ENCODE measurements at regions not wholly inside any gene's neighbourhood (a gene's known extent, or its start where the extent isn't known, plus 50 kb on each side); places are given as distances from the start of the nearest gene placed in this dataset.

DNA sequence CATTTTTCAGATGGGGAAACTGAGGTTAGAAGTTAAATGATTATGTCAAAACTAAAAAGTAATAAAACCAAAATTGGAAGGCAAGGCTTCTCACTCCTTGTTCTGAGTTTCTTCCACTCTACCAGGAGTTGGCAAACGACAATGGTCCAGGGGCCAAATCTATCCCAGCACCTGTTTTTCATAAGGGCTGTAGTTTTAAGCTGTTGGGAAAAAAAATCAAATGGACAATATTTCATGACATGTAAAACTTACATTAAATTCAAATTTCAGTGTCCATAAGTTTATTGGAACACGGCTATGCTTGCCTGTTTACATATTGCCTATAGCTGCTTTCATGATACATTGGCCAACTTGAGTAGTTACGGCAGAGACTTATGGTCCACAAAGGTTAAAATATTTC lies 56.7 kb upstream of the TMCC3 start:
- no peaks in the 10 kb centered on the region for H3K36me3 ChIP-seq (ENCODE audit: control insufficient read depth in 2 of 2, extremely low read depth in 1 of 2, insufficient read depth in 2 of 2, low read length in 2 of 2)
- H2AFZ ChIP-seq (ENCODE audit: low read depth, low read length) = no peak overlapping the region
- H4K20me1 ChIP-seq (replicated peaks; ENCODE audit: control insufficient read depth, extremely low read depth, insufficient read depth, low read length) = no peaks in the 10 kb centered on the region
- BruUV-seq (replicated peaks) = no TSS peak
- H3K4me2 ChIP-seq (ENCODE audit: insufficient read depth, low read length) = no peak overlapping the region
- H3K27ac ChIP-seq (ENCODE audit: insufficient read depth, low read depth, low read length) = no peak overlapping the region
- ChIA-PET CTCF (interaction anchor here (1.6 kb wide), 1 partner anchor 18 kb away, joined by 5 read pairs; no protein-coding TSS in a partner anchor), POLR2A (no interaction called here)
- DNase-seq (ENCODE audit: low read depth, low spot score) (no peak), FAIRE-seq (no peak)
- H3K27me3 ChIP-seq (ENCODE audit: control insufficient read depth in 2 of 2, insufficient read depth in 2 of 2, low read length in 2 of 2) = no peaks in the 10 kb centered on the region
- H3K4me1 ChIP-seq (ENCODE audit: control insufficient read depth, extremely low read depth, insufficient read depth, low read length) = peaks cover 18% of the 10 kb centered on the region
- TF ChIP-seq, protein P1, sequence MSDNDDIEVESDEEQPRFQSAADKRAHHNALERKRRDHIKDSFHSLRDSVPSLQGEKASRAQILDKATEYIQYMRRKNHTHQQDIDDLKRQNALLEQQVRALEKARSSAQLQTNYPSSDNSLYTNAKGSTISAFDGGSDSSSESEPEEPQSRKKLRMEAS (IDR thresholded peaks at IDR 0.05; ENCODE audit: insufficient read depth, insufficient read length) = no peak
- TF ChIP-seq GATA2 (IDR thresholded peaks at IDR 0.05; ENCODE audit: insufficient read depth, insufficient read length, low read depth, low read length) (no peak), MYC (IDR thresholded peaks at IDR 0.05; ENCODE audit: low read depth, low read length) (no peak), FOS (IDR thresholded peaks at IDR 0.05; ENCODE audit: borderline replicate concordance, insufficient read depth, low read length) (no peak), POLR2A (IDR thresholded peaks at IDR 0.05; ENCODE audit: low read depth, low read length) (no peak), EZH2 (IDR thresholded peaks at IDR 0.05; ENCODE audit: borderline replicate concordance, low read depth, low read length, severe bottlenecking) (no peak), POLR2AphosphoS5 (IDR thresholded peaks at IDR 0.05; ENCODE audit: insufficient read depth, low read depth, low read length) (no peak), JUN (IDR thresholded peaks at IDR 0.05; ENCODE audit: borderline replicate concordance, insufficient read depth, insufficient read length, low read depth) (no peak)
- TF ChIP-seq, protein P2, sequence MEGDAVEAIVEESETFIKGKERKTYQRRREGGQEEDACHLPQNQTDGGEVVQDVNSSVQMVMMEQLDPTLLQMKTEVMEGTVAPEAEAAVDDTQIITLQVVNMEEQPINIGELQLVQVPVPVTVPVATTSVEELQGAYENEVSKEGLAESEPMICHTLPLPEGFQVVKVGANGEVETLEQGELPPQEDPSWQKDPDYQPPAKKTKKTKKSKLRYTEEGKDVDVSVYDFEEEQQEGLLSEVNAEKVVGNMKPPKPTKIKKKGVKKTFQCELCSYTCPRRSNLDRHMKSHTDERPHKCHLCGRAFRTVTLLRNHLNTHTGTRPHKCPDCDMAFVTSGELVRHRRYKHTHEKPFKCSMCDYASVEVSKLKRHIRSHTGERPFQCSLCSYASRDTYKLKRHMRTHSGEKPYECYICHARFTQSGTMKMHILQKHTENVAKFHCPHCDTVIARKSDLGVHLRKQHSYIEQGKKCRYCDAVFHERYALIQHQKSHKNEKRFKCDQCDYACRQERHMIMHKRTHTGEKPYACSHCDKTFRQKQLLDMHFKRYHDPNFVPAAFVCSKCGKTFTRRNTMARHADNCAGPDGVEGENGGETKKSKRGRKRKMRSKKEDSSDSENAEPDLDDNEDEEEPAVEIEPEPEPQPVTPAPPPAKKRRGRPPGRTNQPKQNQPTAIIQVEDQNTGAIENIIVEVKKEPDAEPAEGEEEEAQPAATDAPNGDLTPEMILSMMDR (IDR thresholded peaks at IDR 0.05; ENCODE audit: extremely low read depth in 1 of 2, insufficient read depth in 1 of 2, low read depth in 1 of 2, low read length in 2 of 2) = no peak
- no peak overlapping the region for H3K4me3 ChIP-seq (replicated peaks in 1 of 3; ENCODE audit: insufficient read depth in 1 of 3, low read depth in 1 of 3, low read length in 3 of 3)
- no peaks in the 10 kb centered on the region for H3K79me2 ChIP-seq (ENCODE audit: control insufficient read depth, insufficient read depth, low read length)
- H3K9me1 ChIP-seq (replicated peaks; ENCODE audit: control insufficient read depth, extremely low read depth, insufficient read depth, low read length) = no peaks in the 10 kb centered on the region
- H3K9ac ChIP-seq (replicated peaks; ENCODE audit: extremely low read depth, insufficient read depth, low read length) = no peak overlapping the region
- intact Hi-C loops (cut with micrococcal nuclease) = no loop called here
- dilution Hi-C loops (cut with MboI; ENCODE audit: extremely low pct_ligation_motif_present, low sequenced_read_pairs) = no loop called here
- H3K9me3 ChIP-seq (replicated peaks; ENCODE audit: control insufficient read depth, insufficient read depth, low read length) = no peaks in the 10 kb centered on the region
